NOMO-1 (cell line): ENCODE measurements at regions not wholly inside any gene's neighbourhood (a gene's known extent, or its start where the extent isn't known, plus 50 kb on each side); places are given as distances from the start of the nearest gene placed in this dataset.

ENCODE experiments used
- DNase-seq, 2 experiments: peaks; one replicate each; lab custom pipeline; 2025; ENCODE audit not compliant: unreplicated experiment in 2 of 2; lab: John Stamatoyannopoulos, UW

- no peak for DNase-seq
These were observed 65.1 kb upstream of the ATP11B start for GRCh38 chr3:182728238-182728637.

DNA sequence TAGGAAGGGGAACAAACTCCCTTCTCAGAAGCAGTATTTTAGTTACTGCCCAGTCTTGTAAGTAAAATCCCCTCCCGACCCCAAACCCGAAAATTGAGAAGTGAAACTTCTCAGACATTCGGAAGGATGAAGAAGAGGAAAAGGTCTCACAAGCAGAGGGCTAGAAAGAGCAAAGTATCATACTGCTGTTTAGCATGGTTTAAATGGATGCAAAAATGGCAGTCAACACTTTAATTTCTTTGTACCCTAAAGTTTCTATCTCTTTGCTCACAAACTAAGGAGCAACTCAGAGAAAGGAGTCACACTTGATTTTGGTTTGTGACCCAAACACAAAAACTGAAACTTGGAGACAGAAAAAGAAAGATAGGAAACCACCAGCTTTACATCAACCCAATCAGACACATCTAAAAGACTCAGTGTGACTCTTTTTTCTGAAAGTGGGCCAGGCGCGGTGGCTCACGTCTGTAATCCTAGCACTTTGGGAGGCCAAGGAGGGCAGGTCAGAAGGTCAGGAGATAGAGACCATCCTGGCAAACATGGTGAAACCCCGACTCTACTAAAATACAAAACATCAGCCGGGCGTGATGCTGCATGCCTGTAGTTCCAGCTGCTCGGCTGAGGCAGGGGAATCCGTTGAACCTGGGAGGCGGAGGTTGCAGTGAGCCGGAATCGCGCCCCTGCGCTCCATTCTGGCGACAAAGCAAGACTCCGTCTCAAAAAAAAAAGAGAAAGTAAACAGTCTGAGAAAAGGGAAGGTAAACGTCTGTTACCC, 63.2 kb upstream of the ATP11B start:
- peak; percentile 27 to 59 for DNase-seq

DNA sequence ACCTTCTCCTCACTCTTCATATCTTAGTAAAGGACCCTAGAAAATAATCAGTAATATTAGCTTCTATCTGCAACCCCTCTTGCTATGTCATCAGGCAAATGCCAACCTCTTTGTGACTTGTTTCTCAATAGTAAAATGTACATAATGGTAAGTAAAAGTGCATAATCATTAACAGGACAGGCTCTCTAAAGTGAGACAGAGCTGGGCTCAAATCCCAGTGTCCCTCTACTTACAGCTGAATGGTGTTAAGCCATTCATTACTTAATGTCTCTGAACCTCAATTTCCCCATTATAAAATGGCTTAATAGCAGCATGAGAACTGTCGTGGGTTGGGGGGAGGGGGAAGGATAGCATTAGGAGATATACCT, 62.6 kb upstream of the ATP11B start:
- DNase-seq = no peak

GRCh38 chr3:182731764-182732163, 61.5 kb upstream of the ATP11B start:
- no peak for DNase-seq

GRCh38 chr3:182732232-182733015, 60.9 kb upstream of the ATP11B start:
- DNase-seq = no peak

DNA sequence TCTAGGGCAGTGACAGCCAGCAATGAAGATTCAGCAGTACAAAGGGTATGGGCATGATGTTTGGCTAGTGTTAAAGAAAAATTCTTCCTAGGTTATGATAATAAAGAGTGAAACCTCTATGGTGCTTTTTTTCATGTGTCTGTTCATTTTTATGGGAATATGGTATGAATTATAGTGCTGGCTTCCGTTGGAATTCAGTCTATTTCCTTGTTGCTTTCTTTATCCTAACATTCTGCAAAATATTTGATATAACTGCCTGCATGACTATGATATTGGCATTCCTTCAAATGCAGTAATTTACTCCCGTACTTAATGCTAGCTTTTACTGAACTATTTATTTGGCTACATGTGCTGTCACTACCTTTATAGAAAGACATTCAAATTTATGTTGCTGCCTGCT, 57.6 kb upstream of the ATP11B start:
- no peak for DNase-seq

GRCh38 chr3:182737825-182738224, 55.5 kb upstream of the ATP11B start:
- DNase-seq = no peak

- DNase-seq = no peak
These were observed 54.5 kb upstream of the ATP11B start for GRCh38 chr3:182738583-182739411.

DNA sequence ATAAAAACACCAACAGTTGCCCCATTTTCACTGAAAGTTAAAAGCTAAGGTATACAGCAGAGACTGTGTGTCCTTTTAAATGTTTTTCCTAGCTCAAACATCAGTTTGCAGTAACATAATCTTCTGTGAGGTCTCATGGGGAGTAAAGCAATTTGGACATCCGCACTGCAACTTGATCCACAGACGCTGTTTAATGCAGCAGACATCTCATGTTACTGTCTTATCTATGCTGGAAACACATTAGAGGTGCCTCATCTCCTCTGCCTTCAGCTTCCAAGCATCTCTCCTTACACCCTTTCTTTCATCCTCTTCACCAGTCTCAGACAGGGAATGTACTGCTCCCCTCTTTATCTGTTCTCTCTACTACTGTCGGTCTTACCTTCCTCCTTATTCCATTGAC, 53.7 kb upstream of the ATP11B start:
- DNase-seq = no peak

DNA sequence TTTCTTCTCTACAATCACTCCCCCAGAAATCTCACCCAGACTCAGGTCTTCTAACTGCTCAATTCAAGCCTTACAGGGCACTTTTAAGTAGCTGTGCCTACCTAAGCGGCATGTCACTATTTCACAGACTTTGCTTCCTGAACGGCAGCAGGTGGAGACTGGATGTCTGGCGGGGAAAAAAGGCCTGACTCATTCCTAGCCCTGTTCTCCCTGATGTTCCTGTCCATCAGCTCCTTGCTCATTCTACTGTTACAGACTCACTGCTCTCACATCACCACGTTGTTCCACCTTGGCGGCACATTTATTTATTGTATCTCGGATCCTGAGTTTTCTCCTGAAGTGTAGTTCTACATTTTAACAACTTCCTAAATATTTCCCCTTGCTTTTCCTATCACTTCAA, 52.6 kb upstream of the ATP11B start:
- DNase-seq = no peak

DNA sequence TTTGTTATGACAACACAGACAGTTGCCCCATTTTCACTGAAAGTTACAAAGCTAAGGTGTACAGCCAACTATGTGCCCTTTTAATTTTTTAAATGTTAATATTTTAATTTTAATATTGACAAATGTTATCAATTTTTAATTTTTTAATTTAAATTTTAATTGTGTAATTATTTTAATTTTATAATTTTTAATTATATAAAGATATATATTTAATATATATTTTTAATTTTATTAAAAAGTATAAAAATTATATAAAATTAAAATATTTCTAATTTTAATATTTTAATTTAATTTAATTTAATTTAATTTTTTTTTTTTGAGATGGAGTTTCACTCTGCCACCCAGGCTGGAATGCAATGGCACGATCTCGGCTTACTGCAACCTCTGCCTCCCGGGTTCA, 52.1 kb upstream of the ATP11B start:
- DNase-seq = no peak
